DND-41 (cell line): ENCODE measurements at regions not wholly inside any gene's neighbourhood (a gene's known extent, or its start where the extent isn't known, plus 50 kb on each side); places are given as distances from the start of the nearest gene placed in this dataset.

Source experiments
- ATAC-seq: fragments of 200-7000 bp; cut with Tn5 transposase; 3 replicates; pipeline ENCODE4 v1.9.1; 2021; ENCODE audit warnings: low read depth; ENCODE audit not compliant: insufficient read depth
- DNase-seq: peaks from one replicate; pipeline ENCODE4 v3.0.0-alpha.2; 2020
- H2AFZ ChIP-seq: 2 replicates; pipeline ENCODE4 v1.6.0; 2012; ENCODE audit warnings: low read depth, low read length
- H3K27ac ChIP-seq: 2 replicates; pipeline ENCODE4 v1.5.1; 2012; ENCODE audit warnings: low read length, inconsistent platforms
- H3K27me3 ChIP-seq: fragments of 200-600 bp; sonication (generic); 2 replicates; pipeline ENCODE4 v1.6.0; 2012; ENCODE audit warnings: low read length, mild to moderate bottlenecking, inconsistent platforms; ENCODE audit not compliant: insufficient read depth, poor library complexity
- H3K36me3 ChIP-seq: 2 replicates; pipeline ENCODE4 v1.5.1; 2012; ENCODE audit warnings: low read length, inconsistent platforms; ENCODE audit not compliant: insufficient read depth
- H3K4me1 ChIP-seq: 2 replicates; pipeline ENCODE4 v1.5.1; 2012; ENCODE audit warnings: mild to moderate bottlenecking, low read length; ENCODE audit not compliant: insufficient read depth
- H3K4me2 ChIP-seq: 2 replicates; pipeline ENCODE4 v1.6.0; 2012; ENCODE audit warnings: mild to moderate bottlenecking, moderate library complexity, low read length, inconsistent platforms; ENCODE audit not compliant: insufficient read depth
- H3K4me3 ChIP-seq, 2 experiments: fragments of 200-600 bp in 1 of 2; shearing (Covaris generic) in 1 of 2; 2 replicates each; pipeline ENCODE4 v1.5.1; 2012 to 2016; ENCODE audit warnings: inconsistent platforms in 2 of 2, low read length in 2 of 2, mild to moderate bottlenecking in 2 of 2, low read depth in 1 of 2, moderate library complexity in 1 of 2
- H3K79me2 ChIP-seq: 2 replicates; pipeline ENCODE4 v1.6.0; 2012; ENCODE audit warnings: low read length, inconsistent platforms; ENCODE audit not compliant: insufficient read depth
- H3K9ac ChIP-seq: 2 replicates; pipeline ENCODE4 v1.6.0; 2012; ENCODE audit warnings: low read depth, mild to moderate bottlenecking, inconsistent platforms, low read length, moderate library complexity
- H3K9me3 ChIP-seq: 2 replicates; pipeline ENCODE4 v1.5.1; 2012; ENCODE audit warnings: low read length, moderate library complexity, mild to moderate bottlenecking, inconsistent platforms; ENCODE audit not compliant: insufficient read depth, severe bottlenecking
- H4K20me1 ChIP-seq: 2 replicates; pipeline ENCODE4 v1.6.0; 2012; ENCODE audit warnings: low read length; ENCODE audit not compliant: insufficient read depth
- CTCF ChIP-seq: IDR thresholded peaks from 2 replicates; pipeline ENCODE4 v1.5.1; 2012; ENCODE audit warnings: borderline replicate concordance, low read length, moderate library complexity, mild to moderate bottlenecking; ENCODE audit not compliant: poor library complexity, severe bottlenecking; ENCODE audit errors: extremely low read depth
- EZH2 ChIP-seq: IDR thresholded peaks from 3 replicates; pipeline ENCODE4 v1.6.1; 2012; ENCODE audit warnings: borderline replicate concordance, low read depth, mild to moderate bottlenecking, moderate library complexity, low read length, inconsistent platforms; ENCODE audit not compliant: severe bottlenecking

- Histone ChIP-seq H3K9me3 (no peaks in the 10 kb centered on the region), H4K20me1 (no peaks in the 10 kb centered on the region), H2AFZ (no peak overlapping the region), H3K36me3 (no peaks in the 10 kb centered on the region), H3K27ac (no peak overlapping the region), H3K4me1 (no peaks in the 10 kb centered on the region), H3K79me2 (no peaks in the 10 kb centered on the region), H3K27me3 (no peaks in the 10 kb centered on the region), H3K9ac (no peak overlapping the region), H3K4me2 (no peak overlapping the region), H3K4me3 (no peak overlapping the region)
- no peak for TF ChIP-seq EZH2
- TF ChIP-seq CTCF: no peak
- no peak for DNase-seq
- no peak for ATAC-seq
Observed at GRCh38 chr2:204019572-204020501, 83.3 kb downstream of the ICOS start.

- TF ChIP-seq CTCF (no peak), EZH2 (no peak)
- Histone ChIP-seq H3K4me1 (peaks cover 5% of the 10 kb centered on the region), H4K20me1 (no peaks in the 10 kb centered on the region), H3K79me2 (no peaks in the 10 kb centered on the region), H3K9ac (no peak overlapping the region), H3K4me2 (no peak overlapping the region), H2AFZ (no peak overlapping the region), H3K36me3 (no peaks in the 10 kb centered on the region), H3K4me3 (no peak overlapping the region), H3K27me3 (no peaks in the 10 kb centered on the region), H3K27ac (no peak overlapping the region), H3K9me3 (no peaks in the 10 kb centered on the region)
- no peak for ATAC-seq
- no peak for DNase-seq
Observed at GRCh38 chr2:204021290-204022081, 84.9 kb downstream of the ICOS start.

- Histone ChIP-seq H3K27me3 (no peaks in the 10 kb centered on the region), H3K9me3 (peaks cover 1% of the 10 kb centered on the region), H3K9ac (no peak overlapping the region), H3K4me1 (peaks cover 16% of the 10 kb centered on the region), H3K36me3 (no peaks in the 10 kb centered on the region), H4K20me1 (no peaks in the 10 kb centered on the region), H2AFZ (no peak overlapping the region), H3K4me2 (no peak overlapping the region), H3K4me3 (no peak overlapping the region), H3K27ac (no peak overlapping the region), H3K79me2 (no peaks in the 10 kb centered on the region)
- TF ChIP-seq CTCF (no peak), EZH2 (no peak)
- no peak for DNase-seq
- no peak for ATAC-seq
Observed at GRCh38 chr2:204022550-204022949, 86.0 kb downstream of the ICOS start.
